CD8-positive, alpha-beta memory T cell (primary cell): ENCODE measurements at regions not wholly inside any gene's neighbourhood (a gene's known extent, or its start where the extent isn't known, plus 50 kb on each side); places are given as distances from the start of the nearest gene placed in this dataset.
A peak's percentile ranks its signal among the peaks of the same experiment; 100 is the strongest.

Experiments
- CTCF ChIA-PET: fragments of 350-600 bp; sonication (Branson Sonifier 250); formaldehyde crosslinking; loops from one replicate; lab custom pipeline; 2021; ENCODE audit warnings: antibody characterized with exemption; lab: Charles Lee
- POLR2A ChIA-PET: fragments of 350-600 bp; sonication (Branson Sonifier 250); formaldehyde crosslinking; loops from one replicate; lab custom pipeline; 2021; ENCODE audit warnings: antibody characterized with exemption; lab: Charles Lee
- DNase-seq, 5 donors: peaks; one replicate each; pipeline versions ENCODE4 v3.0.0 to v3.0.0-alpha.2; 2020 to 2022; ENCODE audit warnings: mixed read lengths in 1 of 5
- H3K27ac ChIP-seq: one replicate; pipeline ENCODE4 v1.7.0; 2013; ENCODE audit warnings: low read depth, mild to moderate bottlenecking, low read length, moderate library complexity
- H3K27me3 ChIP-seq: 2 replicates; pipeline ENCODE4 v1.7.0; 2013; ENCODE audit warnings: low read length, mild to moderate bottlenecking; ENCODE audit not compliant: insufficient read depth, poor library complexity, severe bottlenecking
- H3K36me3 ChIP-seq: 2 replicates; pipeline ENCODE4 v1.7.0; 2013; ENCODE audit warnings: mild to moderate bottlenecking, low read length, moderate library complexity; ENCODE audit not compliant: insufficient read depth
- H3K4me1 ChIP-seq: 2 replicates; pipeline ENCODE4 v1.7.0; 2013; ENCODE audit warnings: mild to moderate bottlenecking, low read length, moderate library complexity; ENCODE audit not compliant: insufficient read depth
- H3K4me3 ChIP-seq: 2 replicates; pipeline ENCODE4 v1.7.0; 2013; ENCODE audit warnings: mild to moderate bottlenecking, low read length
- H3K9me3 ChIP-seq: 2 replicates; pipeline ENCODE4 v1.7.0; 2013; ENCODE audit warnings: mild to moderate bottlenecking, low read length
- H3K27ac Mint-ChIP-seq, 8 donors: one replicate each; pipeline ENCODE4 v1.8.0; 2020 to 2021; ENCODE audit warnings: mixed read lengths in 8 of 8, mild to moderate bottlenecking in 6 of 8, inconsistent platforms in 3 of 8, moderate library complexity in 3 of 8
- H3K27me3 Mint-ChIP-seq, 2 donors: one replicate each; pipeline ENCODE4 v1.8.0; 2020 to 2021; ENCODE audit warnings: mixed read lengths in 2 of 2, mild to moderate bottlenecking in 1 of 2, moderate library complexity in 1 of 2
- H3K36me3 Mint-ChIP-seq, 3 donors: one replicate each; pipeline ENCODE4 v1.8.0; 2020 to 2021; ENCODE audit warnings: mixed read lengths in 3 of 3, inconsistent platforms in 1 of 3, mild to moderate bottlenecking in 1 of 3
- H3K4me1 Mint-ChIP-seq, 3 donors: one replicate each; pipeline ENCODE4 v1.8.0; 2020 to 2021; ENCODE audit warnings: mixed read lengths in 3 of 3, inconsistent platforms in 1 of 3, mild to moderate bottlenecking in 1 of 3
- H3K4me3 Mint-ChIP-seq, 7 donors: one replicate each; pipeline ENCODE4 v1.8.0; 2020 to 2021; ENCODE audit warnings: mixed read lengths in 7 of 7, mild to moderate bottlenecking in 6 of 7, moderate library complexity in 4 of 7, inconsistent platforms in 2 of 7
- H3K9me3 Mint-ChIP-seq, 5 donors: one replicate each; pipeline ENCODE4 v1.8.0; 2020 to 2022; ENCODE audit warnings: mixed read lengths in 5 of 5, mild to moderate bottlenecking in 3 of 5, moderate library complexity in 2 of 5, inconsistent platforms in 1 of 5

GRCh38 chr11:119505071-119505470 is 82.1 kb upstream of the THY1 start:
- no peak for DNase-seq
- H3K9me3 Mint-ChIP-seq, result no peaks in the 10 kb centered on the region
- ChIA-PET CTCF (interaction anchor here (0.7 kb wide), 1 partner anchor 29 kb away, joined by 3 read pairs; no protein-coding TSS in a partner anchor), POLR2A (no interaction called here)
- Histone ChIP-seq H3K4me3 (no peak overlapping the region), H3K9me3 (no peaks in the 10 kb centered on the region), H3K36me3 (no peaks in the 10 kb centered on the region), H3K27me3 (no peaks in the 10 kb centered on the region), H3K27ac (no peak overlapping the region), H3K4me1 (no peaks in the 10 kb centered on the region)
- no peaks in the 10 kb centered on the region for H3K4me1 Mint-ChIP-seq
- peaks cover 24 to 26% of the 10 kb centered on the region in 2 donors for H3K27me3 Mint-ChIP-seq
- no peak overlapping the region for H3K27ac Mint-ChIP-seq
- no peaks in the 10 kb centered on the region for H3K36me3 Mint-ChIP-seq
- no peak overlapping the region for H3K4me3 Mint-ChIP-seq

- CTCF ChIA-PET, result no interaction called here
- Mint-ChIP-seq H3K27ac (no peak overlapping the region), H3K9me3 (no peaks in the 10 kb centered on the region), H3K4me3 (no peak overlapping the region), H3K27me3 (peaks cover 21 to 28% of the 10 kb centered on the region in 2 donors), H3K4me1 (no peaks in the 10 kb centered on the region), H3K36me3 (no peaks in the 10 kb centered on the region)
- Histone ChIP-seq H3K9me3 (no peaks in the 10 kb centered on the region), H3K4me1 (no peaks in the 10 kb centered on the region), H3K27ac (no peak overlapping the region), H3K36me3 (no peaks in the 10 kb centered on the region), H3K4me3 (no peak overlapping the region), H3K27me3 (no peaks in the 10 kb centered on the region)
- POLR2A ChIA-PET, result no interaction called here
- DNase-seq, result no peak
Measured at GRCh38 chr11:119504371-119504770, 81.4 kb upstream of the THY1 start.

- DNase-seq, result no peak
- peaks cover 28 to 41% of the 10 kb centered on the region in 2 donors for H3K27me3 Mint-ChIP-seq
- Histone ChIP-seq H3K9me3 (no peaks in the 10 kb centered on the region), H3K27me3 (no peaks in the 10 kb centered on the region), H3K4me1 (no peaks in the 10 kb centered on the region), H3K4me3 (no peak overlapping the region), H3K36me3 (no peaks in the 10 kb centered on the region), H3K27ac (no peak overlapping the region)
- ChIA-PET CTCF (no interaction called here), POLR2A (no interaction called here)
- H3K36me3 Mint-ChIP-seq, result no peaks in the 10 kb centered on the region
- H3K4me3 Mint-ChIP-seq, result no peak overlapping the region
- no peaks in the 10 kb centered on the region for H3K4me1 Mint-ChIP-seq
- H3K27ac Mint-ChIP-seq, result no peak overlapping the region
- H3K9me3 Mint-ChIP-seq, result no peaks in the 10 kb centered on the region
Measured at GRCh38 chr11:119501777-119502405, 78.9 kb upstream of the THY1 start.

GRCh38 chr11:119497717-119498116 is 74.7 kb upstream of the THY1 start:
- H3K9me3 Mint-ChIP-seq, result peaks cover 0 to 2% (median 0%) of the 10 kb centered on the region in 5 donors
- Histone ChIP-seq H3K36me3 (no peaks in the 10 kb centered on the region), H3K9me3 (no peaks in the 10 kb centered on the region), H3K4me1 (no peaks in the 10 kb centered on the region), H3K27ac (no peak overlapping the region), H3K4me3 (no peak overlapping the region), H3K27me3 (no peaks in the 10 kb centered on the region)
- H3K27ac Mint-ChIP-seq, result no peak overlapping the region
- H3K4me1 Mint-ChIP-seq, result no peaks in the 10 kb centered on the region
- ChIA-PET POLR2A (no interaction called here), CTCF (no interaction called here)
- H3K36me3 Mint-ChIP-seq, result no peaks in the 10 kb centered on the region
- H3K27me3 Mint-ChIP-seq, result peaks cover 18 to 44% of the 10 kb centered on the region in 2 donors
- no peak for DNase-seq
- H3K4me3 Mint-ChIP-seq, result no peak overlapping the region

GRCh38 chr11:119496997-119497396 is 74.0 kb upstream of the THY1 start:
- H3K9me3 ChIP-seq, result no peaks in the 10 kb centered on the region
- ChIA-PET POLR2A (no interaction called here), CTCF (no interaction called here)
- no peak overlapping the region for H3K4me3 Mint-ChIP-seq
- H3K27ac ChIP-seq, result no peak overlapping the region
- peaks cover 0 to 2% (median 0%) of the 10 kb centered on the region in 5 donors for H3K9me3 Mint-ChIP-seq
- H3K4me1 ChIP-seq, result no peaks in the 10 kb centered on the region
- no peak overlapping the region for H3K27ac Mint-ChIP-seq
- no peaks in the 10 kb centered on the region for H3K36me3 Mint-ChIP-seq
- H3K4me1 Mint-ChIP-seq, result no peaks in the 10 kb centered on the region
- no peaks in the 10 kb centered on the region for H3K36me3 ChIP-seq
- DNase-seq, result no peak
- H3K4me3 ChIP-seq, result no peak overlapping the region
- H3K27me3 ChIP-seq, result no peaks in the 10 kb centered on the region
- peaks cover 18 to 44% of the 10 kb centered on the region in 2 donors for H3K27me3 Mint-ChIP-seq

- H3K36me3 Mint-ChIP-seq, result no peaks in the 10 kb centered on the region
- H3K36me3 ChIP-seq, result no peaks in the 10 kb centered on the region
- DNase-seq, result no peak
- H3K4me1 ChIP-seq, result no peaks in the 10 kb centered on the region
- no peak overlapping the region for H3K27ac ChIP-seq
- H3K4me1 Mint-ChIP-seq, result no peaks in the 10 kb centered on the region
- peaks cover 0 to 2% (median 0%) of the 10 kb centered on the region in 5 donors for H3K9me3 Mint-ChIP-seq
- no peak overlapping the region for H3K27ac Mint-ChIP-seq
- H3K4me3 ChIP-seq, result no peak overlapping the region
- no peaks in the 10 kb centered on the region for H3K9me3 ChIP-seq
- H3K27me3 Mint-ChIP-seq, result peaks cover 15 to 44% of the 10 kb centered on the region in 2 donors
- H3K27me3 ChIP-seq, result no peaks in the 10 kb centered on the region
- CTCF ChIA-PET, result no interaction called here
- POLR2A ChIA-PET, result no interaction called here
- no peak overlapping the region for H3K4me3 Mint-ChIP-seq
Measured at GRCh38 chr11:119496469-119496868, 73.5 kb upstream of the THY1 start.

- Histone ChIP-seq H3K4me1 (no peaks in the 10 kb centered on the region), H3K36me3 (no peaks in the 10 kb centered on the region), H3K9me3 (no peaks in the 10 kb centered on the region), H3K4me3 (no peak overlapping the region), H3K27me3 (no peaks in the 10 kb centered on the region), H3K27ac (no peak overlapping the region)
- no peak for DNase-seq
- H3K36me3 Mint-ChIP-seq, result no peaks in the 10 kb centered on the region
- H3K9me3 Mint-ChIP-seq, result peaks cover 0 to 2% (median 0%) of the 10 kb centered on the region in 5 donors
- H3K27me3 Mint-ChIP-seq, result peaks cover 16 to 35% of the 10 kb centered on the region in 2 donors
- ChIA-PET POLR2A (no interaction called here), CTCF (no interaction called here)
- no peak overlapping the region for H3K27ac Mint-ChIP-seq
- H3K4me3 Mint-ChIP-seq, result no peak overlapping the region
- H3K4me1 Mint-ChIP-seq, result no peaks in the 10 kb centered on the region
Measured at GRCh38 chr11:119493712-119494111, 70.7 kb upstream of the THY1 start.

- Histone ChIP-seq H3K9me3 (no peaks in the 10 kb centered on the region), H3K27me3 (peaks cover 4% of the 10 kb centered on the region), H3K4me1 (no peaks in the 10 kb centered on the region), H3K4me3 (no peak overlapping the region), H3K36me3 (no peaks in the 10 kb centered on the region), H3K27ac (no peak overlapping the region)
- ChIA-PET CTCF (no interaction called here), POLR2A (no interaction called here)
- H3K36me3 Mint-ChIP-seq, result no peaks in the 10 kb centered on the region
- peaks cover 0 to 2% (median 0%) of the 10 kb centered on the region in 5 donors for H3K9me3 Mint-ChIP-seq
- H3K27ac Mint-ChIP-seq, result no peak overlapping the region
- H3K4me3 Mint-ChIP-seq, result no peak overlapping the region
- DNase-seq, result peak in 1 of 5 donors; percentile 5
- peaks cover 10 to 40% of the 10 kb centered on the region in 2 donors for H3K27me3 Mint-ChIP-seq
- no peaks in the 10 kb centered on the region for H3K4me1 Mint-ChIP-seq
Measured at GRCh38 chr11:119491753-119492510, 69.0 kb upstream of the THY1 start.
